ENCODE measurements at regions not wholly inside any gene's neighbourhood (a gene's known extent, or its start where the extent isn't known, plus 50 kb on each side); places are given as distances from the start of the nearest gene placed in this dataset.

DNA sequence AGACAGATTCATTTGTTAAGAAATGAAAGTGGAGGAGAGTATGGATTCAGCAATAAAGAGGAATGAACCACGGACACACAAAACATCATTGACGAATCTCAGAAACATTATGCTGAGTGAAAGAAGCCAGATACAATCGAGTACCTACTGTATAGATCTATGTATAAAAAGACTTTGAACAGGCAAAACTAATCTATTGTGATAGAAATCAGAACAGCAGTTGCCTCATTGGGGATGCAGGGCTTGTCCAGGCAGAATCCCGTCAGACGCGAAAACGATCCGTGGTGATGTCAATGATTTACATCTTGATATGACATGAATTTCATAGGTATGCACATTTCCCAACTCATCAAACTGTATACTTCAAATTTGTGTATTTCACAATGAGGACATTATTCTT, 265.2 kb downstream of the CBLN4 start:
- TF ChIP-seq POLR2AphosphoS5 (IDR thresholded peaks at IDR 0.05) (no peak), EP300 (IDR thresholded peaks at IDR 0.05) (no peak), POLR2A (IDR thresholded peaks at IDR 0.05) (no peak)
- TF ChIP-seq, protein P1, sequence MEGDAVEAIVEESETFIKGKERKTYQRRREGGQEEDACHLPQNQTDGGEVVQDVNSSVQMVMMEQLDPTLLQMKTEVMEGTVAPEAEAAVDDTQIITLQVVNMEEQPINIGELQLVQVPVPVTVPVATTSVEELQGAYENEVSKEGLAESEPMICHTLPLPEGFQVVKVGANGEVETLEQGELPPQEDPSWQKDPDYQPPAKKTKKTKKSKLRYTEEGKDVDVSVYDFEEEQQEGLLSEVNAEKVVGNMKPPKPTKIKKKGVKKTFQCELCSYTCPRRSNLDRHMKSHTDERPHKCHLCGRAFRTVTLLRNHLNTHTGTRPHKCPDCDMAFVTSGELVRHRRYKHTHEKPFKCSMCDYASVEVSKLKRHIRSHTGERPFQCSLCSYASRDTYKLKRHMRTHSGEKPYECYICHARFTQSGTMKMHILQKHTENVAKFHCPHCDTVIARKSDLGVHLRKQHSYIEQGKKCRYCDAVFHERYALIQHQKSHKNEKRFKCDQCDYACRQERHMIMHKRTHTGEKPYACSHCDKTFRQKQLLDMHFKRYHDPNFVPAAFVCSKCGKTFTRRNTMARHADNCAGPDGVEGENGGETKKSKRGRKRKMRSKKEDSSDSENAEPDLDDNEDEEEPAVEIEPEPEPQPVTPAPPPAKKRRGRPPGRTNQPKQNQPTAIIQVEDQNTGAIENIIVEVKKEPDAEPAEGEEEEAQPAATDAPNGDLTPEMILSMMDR (IDR thresholded peaks at IDR 0.05): no peak
- WGBS, 2 donors: 89 to 90% methylated on average over 8 of the region's 8 CpGs
- Histone ChIP-seq H3K27ac (no peak overlapping the region), H3K4me1 (no peaks in the 10 kb centered on the region), H3K36me3 (no peaks in the 10 kb centered on the region), H3K4me3 (no peak overlapping the region), H3K9me3 (no peaks in the 10 kb centered on the region), H3K27me3 (no peaks in the 10 kb centered on the region)
- DNase-seq: no peak
- ATAC-seq (ENCODE audit: low FRiP score in 2 of 2): no peak

DNA sequence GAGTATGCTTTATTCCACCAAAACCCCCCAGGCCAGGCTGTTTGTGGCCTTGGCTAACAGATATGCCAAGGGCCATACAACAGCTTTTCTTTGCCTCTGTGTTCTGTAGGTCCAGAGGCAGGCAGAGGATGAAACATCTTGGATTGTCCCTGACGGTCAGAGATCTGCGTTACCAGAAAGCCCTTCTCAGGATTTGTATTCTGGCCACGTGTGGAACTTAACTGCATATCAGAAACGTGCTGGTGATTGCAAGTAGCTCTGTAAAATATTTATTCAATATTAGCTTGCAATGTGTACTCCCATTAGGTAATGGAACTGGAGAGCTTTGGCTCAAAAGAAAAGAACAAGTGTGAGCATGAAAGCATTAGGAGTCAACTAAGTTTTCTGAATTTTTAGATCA, 275.0 kb downstream of the CBLN4 start:
- DNase-seq: no peak

GRCh38 chr20:55714736-55715135, 290.6 kb downstream of the CBLN4 start:
- WGBS, 2 donors: 31 to 60% methylated on average over 6 of the region's 6 CpGs
- no peak overlapping the region for H3K4me3 ChIP-seq
- no peak for ATAC-seq (ENCODE audit: low FRiP score in 2 of 2)
- no peak overlapping the region for H3K27ac ChIP-seq
- no peaks in the 10 kb centered on the region for H3K27me3 ChIP-seq
- no peak for DNase-seq
- no peaks in the 10 kb centered on the region for H3K4me1 ChIP-seq
- no peak for TF ChIP-seq POLR2AphosphoS5 (IDR thresholded peaks at IDR 0.05)
- TF ChIP-seq EP300 (IDR thresholded peaks at IDR 0.05): no peak
- no peak for TF ChIP-seq POLR2A (IDR thresholded peaks at IDR 0.05)
- TF ChIP-seq, protein P1 (IDR thresholded peaks at IDR 0.05): no peak
- no peaks in the 10 kb centered on the region for H3K9me3 ChIP-seq
- H3K36me3 ChIP-seq: no peaks in the 10 kb centered on the region

More for the DNA sequence above, 275.0 kb downstream of the CBLN4 start:
- no peak for ATAC-seq (ENCODE audit: low FRiP score in 2 of 2)
- Histone ChIP-seq H3K4me3 (no peak overlapping the region), H3K27me3 (no peaks in the 10 kb centered on the region), H3K9me3 (no peaks in the 10 kb centered on the region), H3K36me3 (no peaks in the 10 kb centered on the region), H3K4me1 (no peaks in the 10 kb centered on the region), H3K27ac (no peak overlapping the region)
- TF ChIP-seq EP300 (IDR thresholded peaks at IDR 0.05) (no peak), POLR2A (IDR thresholded peaks at IDR 0.05) (no peak), POLR2AphosphoS5 (IDR thresholded peaks at IDR 0.05) (no peak)
- TF ChIP-seq, protein P1 (IDR thresholded peaks at IDR 0.05): no peak
- 57 to 63% methylated on average over 4 of the region's 4 CpGs for WGBS, 2 donors

DNA sequence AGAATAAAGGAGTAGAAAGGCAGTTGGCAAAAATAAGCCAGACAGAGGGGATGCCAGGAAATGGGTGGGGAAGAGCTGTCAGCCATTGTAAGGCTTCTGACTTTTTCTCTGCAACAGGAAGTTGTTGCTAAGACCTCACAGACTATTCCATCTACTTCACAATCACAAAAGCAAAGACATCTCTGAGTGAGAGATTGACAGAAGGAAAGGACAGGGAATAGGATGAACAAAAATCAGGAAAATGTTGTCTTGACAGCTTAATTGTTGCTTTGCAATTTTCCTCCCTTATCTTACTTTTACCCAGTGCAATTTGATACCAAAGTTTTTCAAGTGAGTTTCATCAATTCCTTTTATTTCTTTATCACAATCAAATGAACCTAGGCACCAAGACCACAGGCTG, 291.2 kb downstream of the CBLN4 start:
- DNase-seq: no peak
- Histone ChIP-seq H3K27ac (no peak overlapping the region), H3K9me3 (no peaks in the 10 kb centered on the region), H3K4me3 (no peak overlapping the region), H3K27me3 (no peaks in the 10 kb centered on the region), H3K36me3 (no peaks in the 10 kb centered on the region), H3K4me1 (no peaks in the 10 kb centered on the region)
- no peak for ATAC-seq (ENCODE audit: low FRiP score in 2 of 2)
- no peak for TF ChIP-seq EP300 (IDR thresholded peaks at IDR 0.05)
- TF ChIP-seq POLR2A (IDR thresholded peaks at IDR 0.05): no peak

GRCh38 chr20:55704458-55704857, 300.9 kb downstream of the CBLN4 start:
- no peaks in the 10 kb centered on the region for H3K36me3 ChIP-seq
- 43 to 59% methylated on average over 3 of the region's 3 CpGs for WGBS, 2 donors
- no peak for DNase-seq
- H3K27me3 ChIP-seq: no peaks in the 10 kb centered on the region
- no peak overlapping the region for H3K4me3 ChIP-seq
- no peak for ATAC-seq (ENCODE audit: low FRiP score in 2 of 2)
- no peaks in the 10 kb centered on the region for H3K4me1 ChIP-seq
- no peak overlapping the region for H3K27ac ChIP-seq
- TF ChIP-seq EP300 (IDR thresholded peaks at IDR 0.05) (no peak), POLR2AphosphoS5 (IDR thresholded peaks at IDR 0.05) (no peak), POLR2A (IDR thresholded peaks at IDR 0.05) (no peak)
- TF ChIP-seq, protein P1 (IDR thresholded peaks at IDR 0.05): no peak
- no peaks in the 10 kb centered on the region for H3K9me3 ChIP-seq
